Fibroblast of upper back skin (primary cell): ENCODE measurements at regions not wholly inside any gene's neighbourhood (a gene's known extent, or its start where the extent isn't known, plus 50 kb on each side); places are given as distances from the start of the nearest gene placed in this dataset.

ENCODE experiments used
- DNase-seq: peaks from one replicate; pipeline ENCODE4 v3.0.0-alpha.2; 2013

GRCh38 chr3:74564560-74564959 lies 49.9 kb downstream of the CNTN3 start:
- no peak for DNase-seq

GRCh38 chr3:74562558-74563269 lies 51.7 kb downstream of the CNTN3 start:
- DNase-seq: peak; percentile 68

GRCh38 chr3:74561881-74562280 lies 52.6 kb downstream of the CNTN3 start:
- peak; percentile 88 for DNase-seq

DNA sequence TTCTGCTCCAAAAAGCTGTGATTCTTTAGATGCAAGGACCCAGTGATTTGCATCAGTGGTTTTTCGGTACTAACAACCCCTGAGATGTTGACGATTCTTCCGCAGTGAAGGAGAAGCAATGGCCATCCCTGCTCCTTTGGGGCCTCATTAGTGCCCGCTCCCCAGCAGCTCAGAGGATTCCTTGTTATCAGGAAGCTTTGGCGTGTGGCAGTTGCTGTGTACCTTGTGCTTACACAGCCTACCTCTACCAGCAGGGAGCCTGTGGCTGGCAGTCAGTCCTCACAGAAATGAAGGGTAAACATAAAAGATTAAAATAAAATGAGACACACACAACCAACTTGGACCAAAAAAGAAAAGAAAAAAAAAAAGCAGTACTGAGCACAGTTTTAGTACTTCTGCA lies 55.2 kb downstream of the CNTN3 start:
- DNase-seq: no peak

DNA sequence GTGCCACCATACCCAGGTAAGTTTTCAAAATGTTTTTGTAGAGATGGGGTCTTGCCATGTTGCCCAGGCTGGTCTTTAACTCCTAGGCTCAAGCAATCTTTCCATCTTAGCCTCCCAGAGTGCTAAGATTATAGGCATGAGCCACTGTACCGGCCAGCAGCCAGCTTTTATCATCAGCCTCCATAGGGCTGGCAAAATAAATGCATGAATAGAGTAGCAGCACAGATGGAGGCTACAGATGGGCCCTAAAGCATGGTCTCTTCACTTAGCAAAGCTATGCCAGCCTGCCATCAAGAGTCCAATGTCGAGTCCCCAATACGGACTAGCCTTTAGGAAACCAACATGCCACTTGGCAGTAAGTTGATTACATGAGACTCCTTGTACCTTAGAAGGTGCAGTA lies 63.8 kb downstream of the CNTN3 start:
- DNase-seq: no peak

DNA sequence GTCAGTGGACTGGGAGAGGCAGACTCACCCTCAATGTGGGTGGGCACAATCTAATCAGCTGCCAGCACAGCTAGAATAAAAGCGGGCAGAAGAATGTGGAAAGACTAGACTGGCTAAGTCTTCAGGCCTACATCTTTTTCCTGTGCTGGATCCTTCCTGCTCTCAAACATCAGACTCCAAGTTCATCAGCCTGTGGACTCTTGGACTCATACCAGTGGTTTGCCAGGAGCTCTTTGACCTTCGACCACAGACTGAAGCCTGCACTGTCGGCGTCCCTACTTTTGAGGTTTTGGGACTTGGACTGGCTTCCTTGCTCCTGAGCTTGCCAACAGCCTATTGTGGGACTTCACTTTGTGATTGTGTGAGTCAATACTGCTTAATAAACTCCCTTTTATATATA lies 68.0 kb downstream of the CNTN3 start:
- DNase-seq: peak; percentile 81

- DNase-seq: no peak
Measured at GRCh38 chr3:74542441-74542840, 72.0 kb downstream of the CNTN3 start.

- peak; percentile 38 for DNase-seq
Measured at GRCh38 chr3:74539876-74540275, 74.6 kb downstream of the CNTN3 start.

GRCh38 chr3:74538669-74539068 lies 75.8 kb downstream of the CNTN3 start:
- no peak for DNase-seq

DNA sequence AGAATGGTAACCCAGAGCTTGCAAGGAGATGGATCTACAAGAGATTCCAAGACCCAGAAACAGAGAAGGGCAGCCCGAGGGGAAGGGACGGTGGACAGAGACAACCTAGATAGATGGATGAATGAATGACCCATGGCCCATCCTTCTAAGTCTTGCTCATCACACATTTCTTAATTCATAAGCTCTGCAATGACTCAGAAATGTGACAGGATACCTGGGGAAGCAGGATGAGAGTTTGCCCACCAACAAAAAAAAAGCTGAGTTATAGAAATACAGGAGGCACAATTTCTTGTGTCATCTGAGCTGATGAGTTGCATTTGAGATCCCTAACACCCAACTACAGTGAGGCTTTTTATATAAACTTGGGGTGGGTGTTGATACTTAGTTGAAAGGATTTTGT lies 76.6 kb downstream of the CNTN3 start:
- DNase-seq: no peak

DNA sequence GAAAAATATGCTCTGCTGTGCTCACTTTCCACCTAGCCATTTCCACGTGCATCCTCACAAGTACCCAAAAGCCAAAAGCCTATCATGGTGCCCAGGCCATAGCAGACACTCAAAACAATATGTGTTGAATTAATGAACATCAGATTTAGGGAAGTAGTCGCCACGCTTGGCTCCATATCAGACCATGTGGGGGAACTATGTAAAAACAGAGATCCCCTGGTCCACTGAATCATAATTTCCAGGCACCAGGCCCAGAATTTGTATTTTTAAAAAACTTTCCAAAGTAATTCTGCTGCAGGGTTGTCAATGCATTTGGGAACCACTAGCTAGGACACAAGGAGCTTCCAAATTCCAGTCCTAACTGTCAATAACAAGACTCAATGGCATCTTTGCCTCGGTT lies 77.3 kb downstream of the CNTN3 start:
- peak; percentile 93 for DNase-seq

DNA sequence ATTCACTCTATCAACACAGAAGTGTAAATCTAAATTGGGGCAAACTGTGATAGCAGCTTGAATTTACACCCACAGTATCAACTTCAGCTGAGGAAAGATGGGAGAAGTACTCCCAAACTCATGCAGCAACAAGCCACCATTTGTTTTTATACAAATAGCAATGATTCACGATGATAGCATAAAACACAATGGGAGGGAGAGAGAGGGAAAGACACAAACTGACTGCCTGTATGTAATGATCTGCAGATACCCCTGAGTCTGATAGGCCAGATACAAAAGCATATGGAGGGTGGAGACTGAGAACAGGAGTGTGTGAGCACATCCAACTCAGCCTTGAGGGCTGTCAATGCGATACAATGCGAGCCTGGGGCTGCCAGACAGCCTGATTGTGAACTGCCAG lies 79.2 kb downstream of the CNTN3 start:
- DNase-seq: no peak

DNA sequence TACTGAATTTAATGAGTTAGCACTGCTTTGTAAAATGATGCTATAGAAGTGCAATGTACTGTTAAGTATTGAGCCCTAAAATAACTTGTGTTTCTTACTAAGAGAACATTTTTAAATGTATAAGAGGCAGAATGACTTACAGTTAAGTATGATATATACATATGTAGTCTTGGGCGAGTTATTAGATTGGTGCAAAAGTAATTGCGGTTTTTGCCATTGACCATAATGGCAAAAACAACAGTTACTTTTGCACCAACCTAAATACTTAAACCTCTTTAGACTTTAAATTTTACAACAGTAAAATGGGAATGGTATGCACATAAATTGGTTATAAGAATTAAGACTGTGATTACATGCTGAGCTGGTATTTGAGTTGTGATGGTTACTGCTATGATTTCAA lies 79.8 kb downstream of the CNTN3 start:
- no peak for DNase-seq

- DNase-seq: peak; percentile 97
Measured at GRCh38 chr3:74532446-74532845, 82.0 kb downstream of the CNTN3 start.

DNA sequence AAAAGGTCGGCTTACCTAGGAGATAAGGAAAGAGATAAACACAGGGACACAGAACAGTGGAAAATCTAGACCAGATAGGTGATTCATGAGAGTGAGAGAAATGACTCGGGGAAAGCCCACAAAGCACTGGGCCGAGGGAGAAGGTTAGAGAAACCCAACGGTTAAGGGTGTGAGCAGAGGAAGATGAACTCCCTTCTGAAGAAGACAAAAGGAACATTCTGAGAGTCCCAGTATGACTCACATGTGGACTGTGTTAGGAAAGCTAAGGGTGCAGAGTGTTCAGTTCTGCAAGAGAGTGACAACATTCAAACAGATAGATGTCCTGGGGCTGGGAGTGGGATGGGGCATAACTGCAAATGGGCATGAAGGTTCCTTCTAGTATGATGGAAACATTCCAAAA lies 83.0 kb downstream of the CNTN3 start:
- no peak for DNase-seq

- no peak for DNase-seq
Measured at GRCh38 chr3:74529145-74529544, 85.3 kb downstream of the CNTN3 start.

GRCh38 chr3:74527566-74527965 lies 86.9 kb downstream of the CNTN3 start:
- no peak for DNase-seq

DNA sequence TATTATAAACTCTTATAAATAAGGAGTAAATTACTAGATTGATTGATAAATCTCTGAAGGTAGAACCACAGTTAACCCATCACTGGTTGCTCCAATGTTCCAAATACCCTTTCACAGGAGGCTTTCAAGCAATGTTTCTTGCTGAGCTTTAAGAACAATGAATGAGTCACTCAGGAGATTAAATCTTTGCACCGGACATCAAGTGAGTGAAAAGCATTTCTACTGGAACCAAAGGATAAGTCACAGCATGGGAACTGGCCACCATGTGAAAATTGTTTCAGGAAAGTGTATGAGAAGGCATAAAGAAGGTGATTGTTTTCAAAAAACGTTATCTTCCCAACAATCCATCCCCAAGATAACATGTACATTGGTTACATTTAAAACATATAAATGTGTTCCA lies 90.6 kb downstream of the CNTN3 start:
- peak; percentile 25 for DNase-seq

DNA sequence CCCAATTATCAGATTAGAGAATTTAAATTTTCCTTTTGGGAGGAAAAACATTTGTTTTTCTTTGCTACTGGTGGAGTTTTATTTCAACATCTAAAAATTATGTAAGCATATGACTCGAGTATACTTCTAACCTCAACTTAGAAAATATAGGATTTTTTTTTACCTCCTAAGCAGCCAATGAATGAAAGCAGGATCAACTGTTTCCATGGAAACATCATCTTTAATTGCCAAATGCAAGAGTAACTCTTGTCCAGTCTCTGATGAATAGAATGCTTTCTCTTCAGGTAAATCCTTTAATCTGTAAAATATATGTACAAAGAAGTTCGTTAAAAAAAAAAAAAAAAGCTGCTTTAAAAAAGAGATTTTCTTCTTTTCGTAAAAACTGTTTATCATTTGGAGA lies 93.6 kb downstream of the CNTN3 start:
- DNase-seq: no peak

DNA sequence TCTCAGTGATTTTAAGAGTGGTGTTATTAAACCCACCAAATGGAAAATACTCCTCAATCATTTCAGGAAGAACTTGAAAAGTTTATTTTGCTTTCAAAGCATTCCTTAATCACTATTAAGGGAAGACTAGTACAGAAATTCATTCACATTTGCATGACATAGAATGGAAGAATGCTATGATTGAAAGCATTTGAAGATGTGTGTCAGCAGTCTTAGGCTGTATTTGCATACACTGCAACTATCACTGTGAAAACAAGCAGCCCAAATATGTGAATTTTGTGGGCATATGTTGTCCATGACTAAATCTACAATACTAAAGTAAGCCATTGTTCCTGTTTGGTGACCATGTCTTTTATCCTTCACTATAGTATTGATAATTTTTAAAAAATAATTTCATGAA lies 95.8 kb downstream of the CNTN3 start:
- peak; percentile 48 for DNase-seq

GRCh38 chr3:74516019-74516418 lies 98.4 kb downstream of the CNTN3 start:
- no peak for DNase-seq

DNA sequence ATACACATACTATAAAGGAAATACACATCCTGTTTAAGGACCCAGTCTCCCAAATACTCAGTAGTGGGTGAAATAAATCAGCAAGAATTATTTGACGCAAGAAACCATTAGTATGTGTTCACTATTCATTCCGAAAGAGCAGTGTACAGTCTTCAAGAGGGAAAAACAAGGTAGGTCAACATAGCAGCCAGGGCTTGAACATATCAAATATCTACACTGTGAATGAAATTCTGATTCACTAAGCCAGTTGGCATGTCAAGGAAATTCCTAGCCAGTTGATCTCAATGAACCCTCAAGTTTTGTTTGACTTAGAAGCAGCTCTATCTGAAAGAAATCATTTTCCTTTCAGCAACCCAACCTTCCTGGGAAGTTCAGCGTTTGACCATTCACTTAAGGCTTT lies 99.0 kb downstream of the CNTN3 start:
- DNase-seq: no peak

GRCh38 chr3:74511078-74511477 lies 103.4 kb downstream of the CNTN3 start:
- DNase-seq: no peak

DNA sequence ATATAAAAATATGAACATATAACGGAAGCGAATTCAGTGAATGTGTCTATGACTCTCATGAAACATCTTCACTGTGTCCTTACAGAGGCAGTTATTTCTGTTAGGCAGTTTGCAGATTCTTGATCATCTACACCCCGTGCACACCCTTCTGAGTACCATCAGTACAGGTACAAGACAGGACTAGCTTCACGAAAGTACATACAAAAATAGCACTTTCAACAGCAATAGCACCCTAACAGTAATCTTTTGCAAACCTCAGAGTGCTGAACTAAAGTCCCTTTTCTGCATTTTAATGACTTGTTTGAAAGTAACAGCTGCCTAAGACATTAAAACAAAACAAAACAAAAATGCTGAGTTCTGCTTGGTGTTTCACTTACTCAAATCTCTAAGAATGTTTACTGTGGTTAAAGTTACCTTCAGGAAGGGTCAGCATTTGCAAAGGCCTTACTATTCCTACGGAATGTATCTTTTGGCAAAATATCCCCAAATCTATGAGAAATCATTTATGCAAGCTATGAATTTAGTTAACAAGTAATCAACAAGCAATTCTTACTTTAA lies 104.1 kb downstream of the CNTN3 start:
- DNase-seq: no peak

- no peak for DNase-seq
Measured at GRCh38 chr3:74507691-74508090, 106.8 kb downstream of the CNTN3 start.
